DND-41 (cell line): ENCODE measurements at regions not wholly inside any gene's neighbourhood (a gene's known extent, or its start where the extent isn't known, plus 50 kb on each side); places are given as distances from the start of the nearest gene placed in this dataset.

Experiments used
- ATAC-seq: fragments of 200-7000 bp; cut with Tn5 transposase; 3 replicates; pipeline ENCODE4 v1.9.1; 2021; ENCODE audit warnings: low read depth; ENCODE audit not compliant: insufficient read depth
- DNase-seq: peaks from one replicate; pipeline ENCODE4 v3.0.0-alpha.2; 2020
- H2AFZ ChIP-seq: 2 replicates; pipeline ENCODE4 v1.6.0; 2012; ENCODE audit warnings: low read depth, low read length
- H3K27ac ChIP-seq: 2 replicates; pipeline ENCODE4 v1.5.1; 2012; ENCODE audit warnings: low read length, inconsistent platforms
- H3K27me3 ChIP-seq: fragments of 200-600 bp; sonication (generic); 2 replicates; pipeline ENCODE4 v1.6.0; 2012; ENCODE audit warnings: low read length, mild to moderate bottlenecking, inconsistent platforms; ENCODE audit not compliant: insufficient read depth, poor library complexity
- H3K36me3 ChIP-seq: 2 replicates; pipeline ENCODE4 v1.5.1; 2012; ENCODE audit warnings: low read length, inconsistent platforms; ENCODE audit not compliant: insufficient read depth
- H3K4me1 ChIP-seq: 2 replicates; pipeline ENCODE4 v1.5.1; 2012; ENCODE audit warnings: mild to moderate bottlenecking, low read length; ENCODE audit not compliant: insufficient read depth
- H3K4me2 ChIP-seq: 2 replicates; pipeline ENCODE4 v1.6.0; 2012; ENCODE audit warnings: mild to moderate bottlenecking, moderate library complexity, low read length, inconsistent platforms; ENCODE audit not compliant: insufficient read depth
- H3K4me3 ChIP-seq, 2 experiments: fragments of 200-600 bp in 1 of 2; shearing (Covaris generic) in 1 of 2; 2 replicates each; pipeline ENCODE4 v1.5.1; 2012 to 2016; ENCODE audit warnings: inconsistent platforms in 2 of 2, low read length in 2 of 2, mild to moderate bottlenecking in 2 of 2, low read depth in 1 of 2, moderate library complexity in 1 of 2
- H3K79me2 ChIP-seq: 2 replicates; pipeline ENCODE4 v1.6.0; 2012; ENCODE audit warnings: low read length, inconsistent platforms; ENCODE audit not compliant: insufficient read depth
- H3K9ac ChIP-seq: 2 replicates; pipeline ENCODE4 v1.6.0; 2012; ENCODE audit warnings: low read depth, mild to moderate bottlenecking, inconsistent platforms, low read length, moderate library complexity
- H3K9me3 ChIP-seq: 2 replicates; pipeline ENCODE4 v1.5.1; 2012; ENCODE audit warnings: low read length, moderate library complexity, mild to moderate bottlenecking, inconsistent platforms; ENCODE audit not compliant: insufficient read depth, severe bottlenecking
- H4K20me1 ChIP-seq: 2 replicates; pipeline ENCODE4 v1.6.0; 2012; ENCODE audit warnings: low read length; ENCODE audit not compliant: insufficient read depth
- EZH2 ChIP-seq: IDR thresholded peaks from 3 replicates; pipeline ENCODE4 v1.6.1; 2012; ENCODE audit warnings: borderline replicate concordance, low read depth, mild to moderate bottlenecking, moderate library complexity, low read length, inconsistent platforms; ENCODE audit not compliant: severe bottlenecking
- TF ChIP-seq, protein P1 (sequence below): IDR thresholded peaks from 2 replicates; pipeline ENCODE4 v1.5.1; 2012; ENCODE audit warnings: borderline replicate concordance, low read length, moderate library complexity, mild to moderate bottlenecking; ENCODE audit not compliant: poor library complexity, severe bottlenecking; ENCODE audit errors: extremely low read depth

DNA sequence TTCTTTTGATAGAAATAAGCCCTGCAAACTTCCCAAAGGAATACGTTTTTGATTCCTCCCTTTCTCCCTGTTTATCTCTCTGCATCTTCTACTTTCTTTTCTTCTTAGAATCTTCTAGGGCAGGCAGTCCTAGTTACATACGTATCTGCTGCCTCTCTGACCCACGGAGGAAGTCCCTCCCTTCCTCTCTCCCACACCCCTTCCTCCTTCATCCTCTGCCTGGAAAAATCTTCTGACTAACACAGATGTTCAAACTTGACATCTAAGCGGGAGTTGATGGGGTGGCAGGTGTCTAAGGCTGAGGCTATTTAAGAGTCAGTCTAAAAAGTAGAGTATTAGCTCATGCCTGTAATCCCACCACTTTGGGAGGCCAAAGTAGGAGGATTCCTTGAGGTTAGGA lies 88.6 kb downstream of the MAP1LC3B2 start:
- no peaks in the 10 kb centered on the region for H4K20me1 ChIP-seq
- H3K4me3 ChIP-seq: no peak overlapping the region
- H3K27me3 ChIP-seq: no peaks in the 10 kb centered on the region
- DNase-seq (peak; percentile 26), ATAC-seq (peak; percentile 25; the same call in 2 of the 3 replicates)
- no peaks in the 10 kb centered on the region for H3K9me3 ChIP-seq
- no peak overlapping the region; the same call in 1 of the 2 replicates for H2AFZ ChIP-seq
- H3K27ac ChIP-seq: no peak overlapping the region
- no peak overlapping the region for H3K4me2 ChIP-seq
- H3K36me3 ChIP-seq: no peaks in the 10 kb centered on the region
- no peak overlapping the region for H3K9ac ChIP-seq
- no peaks in the 10 kb centered on the region for H3K79me2 ChIP-seq
- peaks cover 33% of the 10 kb centered on the region for H3K4me1 ChIP-seq
- no peak for TF ChIP-seq EZH2
- TF ChIP-seq, protein P1, sequence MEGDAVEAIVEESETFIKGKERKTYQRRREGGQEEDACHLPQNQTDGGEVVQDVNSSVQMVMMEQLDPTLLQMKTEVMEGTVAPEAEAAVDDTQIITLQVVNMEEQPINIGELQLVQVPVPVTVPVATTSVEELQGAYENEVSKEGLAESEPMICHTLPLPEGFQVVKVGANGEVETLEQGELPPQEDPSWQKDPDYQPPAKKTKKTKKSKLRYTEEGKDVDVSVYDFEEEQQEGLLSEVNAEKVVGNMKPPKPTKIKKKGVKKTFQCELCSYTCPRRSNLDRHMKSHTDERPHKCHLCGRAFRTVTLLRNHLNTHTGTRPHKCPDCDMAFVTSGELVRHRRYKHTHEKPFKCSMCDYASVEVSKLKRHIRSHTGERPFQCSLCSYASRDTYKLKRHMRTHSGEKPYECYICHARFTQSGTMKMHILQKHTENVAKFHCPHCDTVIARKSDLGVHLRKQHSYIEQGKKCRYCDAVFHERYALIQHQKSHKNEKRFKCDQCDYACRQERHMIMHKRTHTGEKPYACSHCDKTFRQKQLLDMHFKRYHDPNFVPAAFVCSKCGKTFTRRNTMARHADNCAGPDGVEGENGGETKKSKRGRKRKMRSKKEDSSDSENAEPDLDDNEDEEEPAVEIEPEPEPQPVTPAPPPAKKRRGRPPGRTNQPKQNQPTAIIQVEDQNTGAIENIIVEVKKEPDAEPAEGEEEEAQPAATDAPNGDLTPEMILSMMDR: no peak

- Histone ChIP-seq H3K4me1 (peaks cover 36% of the 10 kb centered on the region), H3K4me3 (no peak overlapping the region), H3K9ac (no peak overlapping the region), H3K79me2 (no peaks in the 10 kb centered on the region), H3K27me3 (no peaks in the 10 kb centered on the region), H3K4me2 (no peak overlapping the region), H3K9me3 (no peaks in the 10 kb centered on the region), H3K27ac (no peak overlapping the region), H3K36me3 (no peaks in the 10 kb centered on the region), H4K20me1 (no peaks in the 10 kb centered on the region), H2AFZ (no peak overlapping the region)
- no peak for DNase-seq
- no peak for TF ChIP-seq EZH2
- TF ChIP-seq, protein P1: no peak
- ATAC-seq: no peak
Observed at GRCh38 chr12:116646901-116647300, 87.7 kb downstream of the MAP1LC3B2 start.

- Histone ChIP-seq H3K9me3 (no peaks in the 10 kb centered on the region), H3K79me2 (no peaks in the 10 kb centered on the region), H4K20me1 (no peaks in the 10 kb centered on the region), H3K27me3 (no peaks in the 10 kb centered on the region), H3K4me3 (no peak overlapping the region), H3K4me2 (no peak overlapping the region), H3K9ac (no peak overlapping the region), H3K27ac (no peak overlapping the region), H2AFZ (no peak overlapping the region), H3K4me1 (peaks cover 20% of the 10 kb centered on the region; the same call in 1 of the 2 replicates), H3K36me3 (no peaks in the 10 kb centered on the region)
- 0 out of 3 replicates have a peak, but pooled peaks have one; percentile 29 for ATAC-seq
- DNase-seq: no peak
- no peak for TF ChIP-seq EZH2
- TF ChIP-seq, protein P1: no peak
Observed at GRCh38 chr12:116644806-116645205, 85.6 kb downstream of the MAP1LC3B2 start.

DNA sequence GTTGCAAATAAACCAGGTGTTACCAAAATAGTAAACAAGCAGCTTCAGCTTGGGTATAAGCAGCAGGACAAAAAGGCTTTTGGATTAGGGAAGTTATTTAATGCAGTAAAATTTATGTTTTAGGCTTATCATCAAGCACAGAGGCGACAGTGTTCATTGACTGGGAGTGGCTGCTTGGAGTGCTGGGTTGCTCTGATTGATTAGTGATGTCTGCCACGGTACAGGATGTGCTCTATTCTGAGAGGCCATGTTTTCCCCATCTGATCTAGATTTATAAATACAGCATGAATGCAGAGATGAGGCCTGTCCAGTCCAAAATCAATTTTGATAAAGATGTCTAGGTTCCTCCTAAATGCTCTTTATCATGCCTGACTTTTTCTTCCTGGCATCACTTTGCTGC lies 83.5 kb downstream of the MAP1LC3B2 start:
- Histone ChIP-seq H3K9ac (no peak overlapping the region), H3K36me3 (no peaks in the 10 kb centered on the region), H3K4me3 (no peak overlapping the region), H4K20me1 (no peaks in the 10 kb centered on the region), H2AFZ (peak overlapping the region; percentile 43), H3K27me3 (no peaks in the 10 kb centered on the region), H3K27ac (no peak overlapping the region), H3K9me3 (no peaks in the 10 kb centered on the region), H3K4me2 (no peak overlapping the region), H3K79me2 (no peaks in the 10 kb centered on the region), H3K4me1 (peaks cover 11% of the 10 kb centered on the region; the same call in 1 of the 2 replicates)
- no peak for TF ChIP-seq EZH2
- TF ChIP-seq, protein P1: no peak
- peak; percentile 28 for DNase-seq
- ATAC-seq: peak; percentile 74; the same call in 2 of the 3 replicates
